SK-N-SH treated with all-trans-retinoic acid at 6 μM for 48 hours (cell line): ENCODE measurements at regions not wholly inside any gene's neighbourhood (a gene's known extent, or its start where the extent isn't known, plus 50 kb on each side); places are given as distances from the start of the nearest gene placed in this dataset.

Source experiments
- ARNTL ChIP-seq: fragments of 450-650 bp; formaldehyde crosslinking; IDR thresholded peaks from 2 replicates; pipeline ENCODE4 v1.5.0; 2020; ENCODE audit warnings: low read depth, mild to moderate bottlenecking, moderate library complexity, borderline replicate concordance
- BACH2 ChIP-seq: fragments of 250-450 bp; sonication (Bioruptor Pico); IDR thresholded peaks from 2 replicates; pipeline ENCODE4 v1.9.0; 2021; ENCODE audit warnings: mild to moderate bottlenecking, borderline replicate concordance
- CSDC2 ChIP-seq: fragments of 250-450 bp; sonication (Bioruptor Pico); IDR thresholded peaks from 2 replicates; pipeline ENCODE4 v1.5.0; 2020; ENCODE audit warnings: mild to moderate bottlenecking, moderate library complexity
- ESRRG ChIP-seq: fragments of 250-450 bp; sonication (Bioruptor Pico); IDR thresholded peaks from 2 replicates; pipeline ENCODE4 v1.6.1; 2021; ENCODE audit warnings: mild to moderate bottlenecking
- GLIS3 ChIP-seq: fragments of 250-450 bp; sonication (Bioruptor Pico); IDR thresholded peaks from 2 replicates; pipeline ENCODE4 v1.5.0; 2020; ENCODE audit warnings: mild to moderate bottlenecking, moderate library complexity
- ISL1 ChIP-seq: fragments of 250-450 bp; sonication (Bioruptor Pico); IDR thresholded peaks from 2 replicates; pipeline ENCODE4 v2.1.2; 2022; ENCODE audit warnings: mild to moderate bottlenecking, moderate library complexity
- OSR1 ChIP-seq: fragments of 250-450 bp; sonication (Bioruptor Pico); IDR thresholded peaks from 2 replicates; pipeline ENCODE4 v1.8.0; 2022; ENCODE audit warnings: moderate library complexity, mild to moderate bottlenecking, inconsistent platforms
- RARB ChIP-seq: fragments of 250-450 bp; sonication (Bioruptor Pico); IDR thresholded peaks from 2 replicates; pipeline ENCODE4 v1.8.0; 2021; ENCODE audit warnings: mild to moderate bottlenecking, moderate library complexity
- TSHZ2 ChIP-seq: fragments of 250-450 bp; sonication (Bioruptor Pico); IDR thresholded peaks from 2 replicates; pipeline ENCODE4 v1.5.0; 2020; ENCODE audit warnings: mild to moderate bottlenecking, moderate library complexity
- ZFP30 ChIP-seq: fragments of 450-650 bp; formaldehyde crosslinking; IDR thresholded peaks from 2 replicates; pipeline ENCODE4 v1.5.0; 2022; ENCODE audit warnings: mild to moderate bottlenecking, moderate library complexity
- ZNF70 ChIP-seq: fragments of 450-650 bp; formaldehyde crosslinking; IDR thresholded peaks from 2 replicates; pipeline ENCODE4 v1.5.0; 2020; ENCODE audit warnings: mild to moderate bottlenecking, moderate library complexity
- TF ChIP-seq, protein P1 (sequence below): fragments of 250-450 bp; sonication (Bioruptor Pico); IDR thresholded peaks from 2 replicates; pipeline ENCODE4 v1.8.0; 2020; ENCODE audit warnings: mild to moderate bottlenecking, moderate library complexity, borderline replicate concordance
- TF ChIP-seq, protein P2 (sequence below): fragments of 250-450 bp; sonication (Bioruptor Pico); IDR thresholded peaks from 2 replicates; pipeline ENCODE4 v1.5.1; 2020; ENCODE audit warnings: low read depth, mild to moderate bottlenecking, moderate library complexity
- TF ChIP-seq, protein P3 (sequence below): fragments of 250-450 bp; sonication (Bioruptor Pico); IDR thresholded peaks from 2 replicates; pipeline ENCODE4 v1.8.0; 2021; ENCODE audit warnings: low read depth, mild to moderate bottlenecking, moderate library complexity, borderline replicate concordance

- TF ChIP-seq ARNTL (CRISPR knock-in tag) (no peak), ISL1 (CRISPR knock-in tag) (no peak), RARB (CRISPR knock-in tag) (no peak), GLIS3 (CRISPR knock-in tag) (no peak), BACH2 (CRISPR knock-in tag) (no peak), TSHZ2 (CRISPR knock-in tag) (no peak), ZNF70 (CRISPR knock-in tag) (no peak), ESRRG (CRISPR knock-in tag) (no peak), CSDC2 (CRISPR knock-in tag) (no peak), ZFP30 (CRISPR knock-in tag) (no peak), OSR1 (no peak)
- TF ChIP-seq, protein P1, sequence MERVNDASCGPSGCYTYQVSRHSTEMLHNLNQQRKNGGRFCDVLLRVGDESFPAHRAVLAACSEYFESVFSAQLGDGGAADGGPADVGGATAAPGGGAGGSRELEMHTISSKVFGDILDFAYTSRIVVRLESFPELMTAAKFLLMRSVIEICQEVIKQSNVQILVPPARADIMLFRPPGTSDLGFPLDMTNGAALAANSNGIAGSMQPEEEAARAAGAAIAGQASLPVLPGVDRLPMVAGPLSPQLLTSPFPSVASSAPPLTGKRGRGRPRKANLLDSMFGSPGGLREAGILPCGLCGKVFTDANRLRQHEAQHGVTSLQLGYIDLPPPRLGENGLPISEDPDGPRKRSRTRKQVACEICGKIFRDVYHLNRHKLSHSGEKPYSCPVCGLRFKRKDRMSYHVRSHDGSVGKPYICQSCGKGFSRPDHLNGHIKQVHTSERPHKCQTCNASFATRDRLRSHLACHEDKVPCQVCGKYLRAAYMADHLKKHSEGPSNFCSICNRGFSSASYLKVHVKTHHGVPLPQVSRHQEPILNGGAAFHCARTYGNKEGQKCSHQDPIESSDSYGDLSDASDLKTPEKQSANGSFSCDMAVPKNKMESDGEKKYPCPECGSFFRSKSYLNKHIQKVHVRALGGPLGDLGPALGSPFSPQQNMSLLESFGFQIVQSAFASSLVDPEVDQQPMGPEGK: no peak
- TF ChIP-seq, protein P2, sequence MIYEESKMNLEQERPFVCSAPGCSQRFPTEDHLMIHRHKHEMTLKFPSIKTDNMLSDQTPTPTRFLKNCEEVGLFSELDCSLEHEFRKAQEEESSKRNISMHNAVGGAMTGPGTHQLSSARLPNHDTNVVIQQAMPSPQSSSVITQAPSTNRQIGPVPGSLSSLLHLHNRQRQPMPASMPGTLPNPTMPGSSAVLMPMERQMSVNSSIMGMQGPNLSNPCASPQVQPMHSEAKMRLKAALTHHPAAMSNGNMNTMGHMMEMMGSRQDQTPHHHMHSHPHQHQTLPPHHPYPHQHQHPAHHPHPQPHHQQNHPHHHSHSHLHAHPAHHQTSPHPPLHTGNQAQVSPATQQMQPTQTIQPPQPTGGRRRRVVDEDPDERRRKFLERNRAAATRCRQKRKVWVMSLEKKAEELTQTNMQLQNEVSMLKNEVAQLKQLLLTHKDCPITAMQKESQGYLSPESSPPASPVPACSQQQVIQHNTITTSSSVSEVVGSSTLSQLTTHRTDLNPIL: no peak
- TF ChIP-seq, protein P3, sequence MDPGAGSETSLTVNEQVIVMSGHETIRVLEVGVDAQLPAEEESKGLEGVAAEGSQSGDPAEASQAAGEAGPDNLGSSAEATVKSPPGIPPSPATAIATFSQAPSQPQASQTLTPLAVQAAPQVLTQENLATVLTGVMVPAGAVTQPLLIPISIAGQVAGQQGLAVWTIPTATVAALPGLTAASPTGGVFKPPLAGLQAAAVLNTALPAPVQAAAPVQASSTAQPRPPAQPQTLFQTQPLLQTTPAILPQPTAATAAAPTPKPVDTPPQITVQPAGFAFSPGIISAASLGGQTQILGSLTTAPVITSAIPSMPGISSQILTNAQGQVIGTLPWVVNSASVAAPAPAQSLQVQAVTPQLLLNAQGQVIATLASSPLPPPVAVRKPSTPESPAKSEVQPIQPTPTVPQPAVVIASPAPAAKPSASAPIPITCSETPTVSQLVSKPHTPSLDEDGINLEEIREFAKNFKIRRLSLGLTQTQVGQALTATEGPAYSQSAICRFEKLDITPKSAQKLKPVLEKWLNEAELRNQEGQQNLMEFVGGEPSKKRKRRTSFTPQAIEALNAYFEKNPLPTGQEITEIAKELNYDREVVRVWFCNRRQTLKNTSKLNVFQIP (CRISPR knock-in tag): no peak
Measured at GRCh38 chr22:22178992-22179391, 65.6 kb upstream of the VPREB1 start.
